ENCODE measurements at regions not wholly inside any gene's neighbourhood (a gene's known extent, or its start where the extent isn't known, plus 50 kb on each side); places are given as distances from the start of the nearest gene placed in this dataset.

GRCh38 chr13:33525763-33526162, 240.2 kb upstream of the STARD13 start:
- H3K27ac Mint-ChIP-seq, result no peak overlapping the region
- no peaks in the 10 kb centered on the region for H3K9me3 Mint-ChIP-seq
- H3K4me1 Mint-ChIP-seq (ENCODE audit: low read depth), result peaks cover 8% of the 10 kb centered on the region
- no peak overlapping the region for H3K4me3 Mint-ChIP-seq
- H3K27me3 Mint-ChIP-seq, result peaks cover 6% of the 10 kb centered on the region
- no peaks in the 10 kb centered on the region for H3K36me3 Mint-ChIP-seq (ENCODE audit: low read depth)

- Mint-ChIP-seq H3K27ac (no peak overlapping the region), H3K36me3 (ENCODE audit: low read depth) (no peaks in the 10 kb centered on the region), H3K27me3 (peaks cover 6% of the 10 kb centered on the region), H3K4me1 (ENCODE audit: low read depth) (peaks cover 11% of the 10 kb centered on the region), H3K4me3 (no peak overlapping the region), H3K9me3 (peaks cover 5% of the 10 kb centered on the region)
Measured at GRCh38 chr13:33526718-33527117, 241.2 kb upstream of the STARD13 start.

DNA sequence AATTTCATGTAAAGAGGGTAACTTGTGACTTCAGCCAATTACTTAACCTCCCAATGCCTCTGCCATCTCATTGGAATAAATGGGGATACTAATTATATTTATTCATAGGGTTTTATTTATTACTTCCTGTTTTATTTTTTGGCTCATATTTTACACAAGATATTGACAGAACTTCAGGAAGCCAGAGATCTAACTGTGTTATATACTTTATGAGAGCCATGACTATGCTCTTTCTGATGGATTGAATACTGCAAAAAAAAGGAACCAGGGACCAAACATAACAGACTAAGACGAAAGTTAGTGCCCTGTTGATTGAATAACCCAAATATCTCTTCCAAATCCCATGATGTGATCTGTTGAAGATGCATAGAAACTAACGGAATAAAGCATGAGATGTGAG, 243.3 kb upstream of the STARD13 start:
- Mint-ChIP-seq H3K9me3 (peaks cover 5% of the 10 kb centered on the region), H3K27ac (no peak overlapping the region), H3K4me1 (ENCODE audit: low read depth) (peaks cover 17% of the 10 kb centered on the region), H3K27me3 (peaks cover 6% of the 10 kb centered on the region), H3K36me3 (ENCODE audit: low read depth) (no peaks in the 10 kb centered on the region), H3K4me3 (no peak overlapping the region)

- Mint-ChIP-seq H3K27ac (no peak overlapping the region), H3K4me1 (ENCODE audit: low read depth) (peaks cover 28% of the 10 kb centered on the region), H3K27me3 (peaks cover 6% of the 10 kb centered on the region), H3K9me3 (peaks cover 5% of the 10 kb centered on the region), H3K36me3 (ENCODE audit: low read depth) (no peaks in the 10 kb centered on the region), H3K4me3 (no peak overlapping the region)
Measured at GRCh38 chr13:33531484-33531883, 245.9 kb upstream of the STARD13 start.

DNA sequence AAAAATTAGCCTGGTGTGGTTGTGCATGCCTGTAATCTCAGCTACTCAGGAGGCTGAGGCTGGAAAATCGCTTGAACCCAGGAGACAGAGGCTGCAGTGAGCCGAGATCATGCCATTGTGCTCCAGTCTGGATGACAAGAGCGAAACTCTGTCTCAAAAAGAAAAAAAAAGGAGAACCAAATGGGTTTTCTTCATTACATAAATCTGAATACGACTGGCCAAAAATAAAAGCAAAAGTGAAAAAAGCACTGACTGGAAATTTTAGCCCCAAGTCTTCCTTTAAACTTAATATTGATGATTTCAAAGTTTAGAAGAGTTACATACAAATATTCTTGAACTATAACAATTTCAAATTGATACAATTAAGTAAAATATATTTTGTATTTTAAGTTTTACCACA, 249.5 kb upstream of the STARD13 start:
- Mint-ChIP-seq H3K4me1 (ENCODE audit: low read depth) (peaks cover 45% of the 10 kb centered on the region), H3K36me3 (ENCODE audit: low read depth) (no peaks in the 10 kb centered on the region), H3K9me3 (peaks cover 5% of the 10 kb centered on the region), H3K27ac (peak overlapping the region; percentile 45), H3K4me3 (no peak overlapping the region), H3K27me3 (no peaks in the 10 kb centered on the region)

- Mint-ChIP-seq H3K27me3 (no peaks in the 10 kb centered on the region), H3K4me3 (no peak overlapping the region)
Measured at GRCh38 chr13:33536601-33537000, 251.0 kb upstream of the STARD13 start.

GRCh38 chr13:33537026-33537425, 251.5 kb upstream of the STARD13 start:
- Mint-ChIP-seq H3K27me3 (no peaks in the 10 kb centered on the region), H3K4me3 (no peak overlapping the region), H3K4me1 (ENCODE audit: low read depth) (peaks cover 61% of the 10 kb centered on the region), H3K36me3 (ENCODE audit: low read depth) (peaks cover 4% of the 10 kb centered on the region), H3K9me3 (no peaks in the 10 kb centered on the region), H3K27ac (no peak overlapping the region)

More at GRCh38 chr13:33536601-33537000, 251.0 kb upstream of the STARD13 start:
- H3K9me3 Mint-ChIP-seq, result no peaks in the 10 kb centered on the region
- H3K27ac Mint-ChIP-seq, result no peak overlapping the region
- H3K36me3 Mint-ChIP-seq (ENCODE audit: low read depth), result peaks cover 4% of the 10 kb centered on the region
- peaks cover 57% of the 10 kb centered on the region for H3K4me1 Mint-ChIP-seq (ENCODE audit: low read depth)

DNA sequence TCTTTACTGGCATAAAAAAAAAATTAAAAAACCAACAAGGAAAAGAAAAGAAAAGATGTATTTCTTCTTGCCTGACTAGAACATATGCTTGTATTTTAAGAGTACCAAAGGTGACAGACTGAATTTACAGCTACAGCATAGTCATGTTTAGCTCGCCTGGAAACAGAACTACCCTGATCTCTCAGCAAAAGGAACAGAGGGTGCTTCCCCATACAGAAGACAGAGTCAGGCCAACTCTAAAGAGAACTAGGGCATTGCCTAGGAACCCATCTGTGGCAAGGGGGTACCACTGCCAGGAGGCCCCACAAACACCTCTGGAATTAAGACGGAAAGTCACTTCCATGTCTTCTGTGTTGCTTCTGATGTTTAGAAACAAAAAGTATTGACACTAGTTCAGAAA, 252.1 kb upstream of the STARD13 start:
- Mint-ChIP-seq H3K27me3 (no peaks in the 10 kb centered on the region), H3K36me3 (ENCODE audit: low read depth) (peaks cover 4% of the 10 kb centered on the region), H3K4me3 (no peak overlapping the region), H3K4me1 (ENCODE audit: low read depth) (peaks cover 65% of the 10 kb centered on the region), H3K27ac (peak overlapping the region; percentile 78), H3K9me3 (no peaks in the 10 kb centered on the region)

DNA sequence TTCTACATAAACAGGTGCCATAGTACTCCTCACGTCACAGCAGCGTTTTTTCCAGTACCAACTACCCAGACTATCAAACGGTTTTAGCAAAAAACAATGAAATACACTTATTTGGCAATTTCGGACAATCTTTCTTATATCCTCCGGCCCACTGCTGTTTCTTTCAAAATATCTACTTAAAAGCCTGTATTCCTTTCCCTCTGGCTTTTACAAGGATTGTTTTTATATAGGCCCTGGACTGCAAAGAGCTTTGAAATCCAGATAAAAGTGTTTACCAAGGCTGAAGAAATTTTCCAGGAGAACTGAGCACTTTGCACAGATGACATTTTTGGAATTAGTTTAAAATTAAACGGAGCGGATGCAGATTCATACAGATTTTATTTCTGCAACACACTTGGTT, 255.9 kb upstream of the STARD13 start:
- no peaks in the 10 kb centered on the region for H3K27me3 Mint-ChIP-seq
- H3K4me1 Mint-ChIP-seq (ENCODE audit: low read depth), result peaks cover 73% of the 10 kb centered on the region
- peak overlapping the region; percentile 95 for H3K27ac Mint-ChIP-seq

DNA sequence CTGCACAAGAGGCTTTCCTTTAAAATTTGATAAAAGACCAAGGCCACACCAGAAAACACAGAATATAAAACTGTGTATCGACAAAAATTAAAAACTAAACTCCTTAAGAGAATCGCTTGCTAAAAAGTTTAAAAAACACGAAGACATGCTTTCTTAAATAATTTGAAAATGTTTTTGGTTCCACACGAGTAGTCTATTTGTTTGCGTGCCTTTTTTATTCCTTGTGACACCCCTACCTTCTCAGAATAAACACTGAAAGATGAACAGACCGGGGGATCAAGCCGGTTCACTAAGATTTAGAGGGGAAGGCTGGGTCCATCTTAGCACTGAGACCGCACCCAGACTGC, 256.4 kb upstream of the STARD13 start:
- peak overlapping the region; percentile 95 for H3K27ac Mint-ChIP-seq
- peak overlapping the region; percentile 86 for H3K4me3 Mint-ChIP-seq
- H3K4me1 Mint-ChIP-seq (ENCODE audit: low read depth), result peaks cover 69% of the 10 kb centered on the region
- H3K36me3 Mint-ChIP-seq (ENCODE audit: low read depth), result peaks cover 4% of the 10 kb centered on the region
- H3K27me3 Mint-ChIP-seq, result no peaks in the 10 kb centered on the region
- H3K9me3 Mint-ChIP-seq, result no peaks in the 10 kb centered on the region

More for the DNA sequence above, 255.9 kb upstream of the STARD13 start:
- Mint-ChIP-seq H3K9me3 (no peaks in the 10 kb centered on the region), H3K4me3 (peak overlapping the region; percentile 86), H3K36me3 (ENCODE audit: low read depth) (peaks cover 4% of the 10 kb centered on the region)

- Mint-ChIP-seq H3K9me3 (no peaks in the 10 kb centered on the region), H3K4me1 (ENCODE audit: low read depth) (peaks cover 68% of the 10 kb centered on the region), H3K27me3 (no peaks in the 10 kb centered on the region), H3K27ac (peak overlapping the region; percentile 95), H3K36me3 (ENCODE audit: low read depth) (peaks cover 4% of the 10 kb centered on the region), H3K4me3 (peak overlapping the region; percentile 86)
Measured at GRCh38 chr13:33542309-33543088, 256.9 kb upstream of the STARD13 start.

- H3K36me3 Mint-ChIP-seq (ENCODE audit: low read depth), result peaks cover 4% of the 10 kb centered on the region
- peaks cover 64% of the 10 kb centered on the region for H3K4me1 Mint-ChIP-seq (ENCODE audit: low read depth)
- H3K27ac Mint-ChIP-seq, result peak overlapping the region; percentile 95
- H3K4me3 Mint-ChIP-seq, result peak overlapping the region; percentile 86
- no peaks in the 10 kb centered on the region for H3K9me3 Mint-ChIP-seq
- H3K27me3 Mint-ChIP-seq, result no peaks in the 10 kb centered on the region
Measured at GRCh38 chr13:33543089-33543459, 257.5 kb upstream of the STARD13 start.

DNA sequence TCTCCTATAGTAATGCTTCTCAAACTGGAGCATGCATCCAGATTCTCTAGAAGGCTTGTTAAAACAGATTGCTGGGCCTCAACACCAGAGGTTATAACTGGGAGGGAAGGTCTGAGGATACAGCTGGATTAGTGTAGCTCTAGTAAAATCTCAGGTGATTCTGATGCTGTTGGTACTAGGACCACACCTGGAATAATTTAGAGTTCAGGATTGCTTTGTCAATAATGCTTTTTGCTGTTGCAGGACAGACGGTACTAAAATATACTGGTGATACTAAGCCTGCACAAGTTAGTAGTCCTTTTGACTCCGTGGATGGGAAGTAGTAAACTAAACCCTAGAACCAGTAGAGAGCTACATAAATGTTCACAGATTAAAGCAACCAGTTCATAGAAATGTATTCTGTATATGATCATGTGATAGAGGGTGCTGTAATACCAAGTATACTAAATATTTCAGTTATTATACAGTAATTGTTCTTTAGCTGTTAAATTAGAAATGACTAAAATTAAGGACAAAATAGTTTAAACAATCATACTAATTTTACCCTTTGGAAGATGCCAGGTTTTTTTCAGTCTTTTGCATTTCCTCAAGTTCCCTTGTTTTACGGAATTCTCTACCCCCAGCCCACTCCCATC, 258.2 kb upstream of the STARD13 start:
- peaks cover 4% of the 10 kb centered on the region for H3K36me3 Mint-ChIP-seq (ENCODE audit: low read depth)
- H3K27me3 Mint-ChIP-seq, result no peaks in the 10 kb centered on the region
- H3K4me1 Mint-ChIP-seq (ENCODE audit: low read depth), result peaks cover 65% of the 10 kb centered on the region
- H3K27ac Mint-ChIP-seq, result peak overlapping the region; percentile 95
- peak overlapping the region; percentile 86 for H3K4me3 Mint-ChIP-seq
- no peaks in the 10 kb centered on the region for H3K9me3 Mint-ChIP-seq

DNA sequence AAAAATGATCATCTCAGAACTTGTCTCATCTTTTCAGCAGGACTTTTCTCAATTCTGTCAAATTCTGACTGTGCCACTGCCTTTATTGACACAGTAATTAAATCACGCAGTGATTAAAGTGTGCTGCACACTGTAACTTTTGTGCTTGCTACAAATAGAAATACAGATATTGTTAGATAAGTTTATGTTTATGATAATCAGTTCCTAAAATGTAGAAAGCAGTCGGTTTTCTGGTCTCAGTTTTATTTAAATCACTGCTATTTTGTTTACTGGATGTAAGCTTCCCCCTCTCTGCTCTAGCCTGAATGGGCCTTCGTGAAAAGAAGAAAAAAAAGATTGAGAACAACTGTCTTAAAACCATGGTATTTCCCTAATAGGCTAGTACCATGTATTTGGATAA, 258.8 kb upstream of the STARD13 start:
- Mint-ChIP-seq H3K9me3 (no peaks in the 10 kb centered on the region), H3K27me3 (no peaks in the 10 kb centered on the region), H3K4me1 (ENCODE audit: low read depth) (peaks cover 65% of the 10 kb centered on the region), H3K4me3 (peak overlapping the region; percentile 7), H3K36me3 (ENCODE audit: low read depth) (peaks cover 4% of the 10 kb centered on the region), H3K27ac (peak overlapping the region; percentile 95)

DNA sequence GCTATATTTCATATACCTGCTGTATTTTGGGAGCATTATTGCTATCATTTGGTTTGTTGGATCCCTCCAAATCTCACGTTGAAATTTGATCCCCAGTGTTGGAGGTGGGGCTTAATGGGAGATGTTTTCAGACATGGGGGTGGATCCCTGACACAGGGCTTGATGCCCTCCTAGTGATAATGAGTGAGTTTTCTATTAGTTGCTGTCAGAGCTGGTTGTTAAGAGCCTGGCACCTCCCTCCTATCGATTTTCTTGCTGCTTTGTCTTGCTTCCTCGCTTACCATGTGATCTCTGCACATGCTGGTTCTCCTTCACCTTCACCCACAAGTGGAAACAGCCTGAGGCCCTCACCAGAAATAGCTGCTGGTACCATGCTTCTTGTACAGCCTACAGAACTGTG, 259.9 kb upstream of the STARD13 start:
- H3K4me3 Mint-ChIP-seq, result no peak overlapping the region
- no peaks in the 10 kb centered on the region for H3K27me3 Mint-ChIP-seq
- H3K27ac Mint-ChIP-seq, result peak overlapping the region; percentile 36
- H3K36me3 Mint-ChIP-seq (ENCODE audit: low read depth), result peaks cover 2% of the 10 kb centered on the region
- H3K9me3 Mint-ChIP-seq, result no peaks in the 10 kb centered on the region
- peaks cover 54% of the 10 kb centered on the region for H3K4me1 Mint-ChIP-seq (ENCODE audit: low read depth)

All from stimulated activated naive CD8-positive, alpha-beta T cell treated with anti-CD3 and anti-CD28 coated beads, Interleukin-15, Interleukin-2, amounts not matched to agents 100 ng/mL and 50 ng/mL, for 24 hours (primary cell).